ENCODE measurements at regions not wholly inside any gene's neighbourhood (a gene's known extent, or its start where the extent isn't known, plus 50 kb on each side); places are given as distances from the start of the nearest gene placed in this dataset.
A peak's percentile ranks its signal among the peaks of the same experiment; 100 is the strongest.

DNA sequence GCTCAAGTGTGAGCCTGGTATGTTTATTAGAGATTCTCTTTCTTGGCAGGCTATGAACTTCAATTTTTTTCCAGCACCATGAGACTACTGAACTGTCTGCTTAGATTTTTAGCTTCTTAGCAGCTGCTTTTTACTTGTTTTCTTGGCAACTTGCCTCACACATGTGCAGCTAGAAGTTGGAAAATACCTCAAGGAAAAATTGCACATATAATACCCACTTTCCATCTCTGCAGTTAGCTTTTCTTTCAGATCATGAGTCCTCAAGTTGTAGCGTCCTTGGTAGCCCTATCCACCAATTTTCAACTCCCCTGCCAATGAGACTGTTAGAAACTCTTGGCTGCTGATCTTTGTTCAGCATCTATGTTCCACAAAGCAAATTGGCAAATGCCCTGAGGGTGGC, 302.1 kb downstream of the HRH4 start:
- Histone ChIP-seq H3K27ac (no peak overlapping the region), H3K4me1 (no peaks in the 10 kb centered on the region), H3K4me3 (no peak overlapping the region), H3K27me3 (no peaks in the 10 kb centered on the region), H3K9me3 (peaks cover 0 to 3% (median 0%) of the 10 kb centered on the region in 4 donors), H3K36me3 (no peaks in the 10 kb centered on the region)
- TF ChIP-seq POLR2A (IDR thresholded peaks at IDR 0.05) (no peak), EP300 (IDR thresholded peaks at IDR 0.05) (no peak), POLR2AphosphoS5 (IDR thresholded peaks at IDR 0.05) (no peak)
- TF ChIP-seq, protein P1, sequence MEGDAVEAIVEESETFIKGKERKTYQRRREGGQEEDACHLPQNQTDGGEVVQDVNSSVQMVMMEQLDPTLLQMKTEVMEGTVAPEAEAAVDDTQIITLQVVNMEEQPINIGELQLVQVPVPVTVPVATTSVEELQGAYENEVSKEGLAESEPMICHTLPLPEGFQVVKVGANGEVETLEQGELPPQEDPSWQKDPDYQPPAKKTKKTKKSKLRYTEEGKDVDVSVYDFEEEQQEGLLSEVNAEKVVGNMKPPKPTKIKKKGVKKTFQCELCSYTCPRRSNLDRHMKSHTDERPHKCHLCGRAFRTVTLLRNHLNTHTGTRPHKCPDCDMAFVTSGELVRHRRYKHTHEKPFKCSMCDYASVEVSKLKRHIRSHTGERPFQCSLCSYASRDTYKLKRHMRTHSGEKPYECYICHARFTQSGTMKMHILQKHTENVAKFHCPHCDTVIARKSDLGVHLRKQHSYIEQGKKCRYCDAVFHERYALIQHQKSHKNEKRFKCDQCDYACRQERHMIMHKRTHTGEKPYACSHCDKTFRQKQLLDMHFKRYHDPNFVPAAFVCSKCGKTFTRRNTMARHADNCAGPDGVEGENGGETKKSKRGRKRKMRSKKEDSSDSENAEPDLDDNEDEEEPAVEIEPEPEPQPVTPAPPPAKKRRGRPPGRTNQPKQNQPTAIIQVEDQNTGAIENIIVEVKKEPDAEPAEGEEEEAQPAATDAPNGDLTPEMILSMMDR (IDR thresholded peaks at IDR 0.05), result no peak
- DNase-seq, result no peak
- ATAC-seq (ENCODE audit: low FRiP score in 2 of 2), result no peak
- 63 to 69% methylated on average over 1 of the region's 1 CpG for WGBS, 2 donors

DNA sequence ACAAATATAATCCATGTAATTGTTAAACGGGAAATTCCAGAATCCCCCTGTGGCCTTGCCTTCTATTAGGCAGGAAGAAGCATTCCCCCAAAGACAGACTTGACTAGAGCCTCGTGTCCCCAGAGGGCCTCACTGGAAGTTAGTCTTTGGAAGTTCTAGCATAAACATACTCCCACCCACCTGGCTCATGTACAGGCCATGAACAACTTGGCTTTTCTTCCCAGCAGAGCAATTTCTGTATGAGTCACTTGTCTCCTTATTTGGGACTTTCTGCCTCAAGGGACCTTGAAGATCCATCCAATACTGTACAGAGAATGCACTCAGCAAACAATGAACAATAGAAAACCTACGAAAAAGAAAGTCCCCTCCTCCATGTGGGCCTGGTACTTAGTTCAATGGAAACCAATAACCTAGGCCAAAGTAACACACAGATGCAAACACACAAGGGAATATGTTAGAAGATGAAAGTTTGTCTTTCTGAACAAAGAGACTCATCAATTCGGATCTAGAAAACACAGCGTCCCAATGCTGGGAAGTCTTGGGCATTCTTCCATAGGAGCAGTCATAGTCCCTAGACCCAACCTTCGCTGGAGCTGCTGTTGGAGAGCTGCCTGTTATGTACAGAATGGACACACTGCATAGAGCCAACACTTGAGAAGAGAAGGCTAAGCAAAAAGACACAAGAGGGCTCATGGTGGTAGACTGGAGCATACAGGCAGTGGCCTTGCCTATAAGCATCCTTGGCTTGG, 303.5 kb downstream of the HRH4 start:
- Histone ChIP-seq H3K9me3 (peaks cover 0 to 3% (median 0%) of the 10 kb centered on the region in 4 donors), H3K4me3 (no peak overlapping the region), H3K4me1 (no peaks in the 10 kb centered on the region), H3K27me3 (no peaks in the 10 kb centered on the region), H3K36me3 (no peaks in the 10 kb centered on the region), H3K27ac (no peak overlapping the region)
- DNase-seq (no peak), ATAC-seq (ENCODE audit: low FRiP score in 2 of 2) (peak in 1 of 2 donors; percentile 52)
- TF ChIP-seq EP300 (IDR thresholded peaks at IDR 0.05), result no peak
- TF ChIP-seq POLR2AphosphoS5 (IDR thresholded peaks at IDR 0.05), result no peak
- 70 to 76% methylated on average over 6 of the region's 6 CpGs for WGBS, 2 donors

DNA sequence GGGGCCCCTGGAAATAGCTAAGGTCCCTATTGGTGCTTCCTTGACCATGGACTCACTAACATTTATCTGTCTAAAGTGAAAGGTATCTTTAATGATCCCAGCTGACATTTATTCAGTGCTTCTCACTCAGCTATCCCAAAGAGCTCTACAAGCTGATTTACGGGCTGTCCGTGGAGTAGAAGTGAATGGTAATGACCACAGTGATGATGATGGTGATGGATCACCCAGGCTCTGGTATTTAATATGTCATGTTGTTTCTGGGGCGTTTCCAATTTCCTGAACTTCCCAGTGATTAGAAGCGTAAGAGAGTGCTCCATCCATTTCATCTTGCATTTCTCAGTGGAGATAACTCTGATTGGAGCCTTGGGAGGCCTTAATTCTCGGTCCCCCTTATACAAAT, 304.3 kb downstream of the HRH4 start:
- ATAC-seq (ENCODE audit: low FRiP score in 2 of 2) (no peak), DNase-seq (no peak)
- Histone ChIP-seq H3K36me3 (no peaks in the 10 kb centered on the region), H3K27me3 (no peaks in the 10 kb centered on the region), H3K9me3 (peaks cover 0 to 3% (median 0%) of the 10 kb centered on the region in 4 donors), H3K27ac (no peak overlapping the region), H3K4me1 (no peaks in the 10 kb centered on the region), H3K4me3 (no peak overlapping the region)
- TF ChIP-seq EP300 (IDR thresholded peaks at IDR 0.05) (no peak), POLR2A (IDR thresholded peaks at IDR 0.05) (no peak)
- TF ChIP-seq, protein P1 (IDR thresholded peaks at IDR 0.05), result no peak
- 80 to 84% methylated on average over 5 of the region's 5 CpGs for WGBS, 2 donors

DNA sequence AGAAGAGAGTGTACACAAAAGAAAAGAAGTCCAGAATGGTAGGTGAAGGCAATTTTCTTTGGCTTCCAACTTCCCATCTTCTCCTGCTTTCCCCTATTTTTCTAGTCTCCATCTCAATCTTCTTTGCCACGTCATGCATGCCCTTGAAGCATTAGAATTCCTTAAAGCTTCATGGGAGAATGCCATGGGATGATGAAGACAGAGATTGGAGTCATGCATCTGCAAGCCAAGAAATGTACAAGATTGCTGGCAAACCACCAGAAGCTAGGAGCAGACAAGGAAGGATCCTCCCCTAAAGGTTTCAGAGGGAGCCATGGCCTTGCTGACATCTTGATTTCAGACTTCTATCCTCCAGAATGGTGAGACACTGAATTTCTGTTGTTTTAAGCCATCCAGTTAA, 305.9 kb downstream of the HRH4 start:
- Histone ChIP-seq H3K27ac (no peak overlapping the region), H3K36me3 (no peaks in the 10 kb centered on the region), H3K27me3 (no peaks in the 10 kb centered on the region), H3K4me3 (no peak overlapping the region), H3K9me3 (peaks cover 0 to 3% (median 0%) of the 10 kb centered on the region in 4 donors), H3K4me1 (no peaks in the 10 kb centered on the region)
- no peak for ATAC-seq (ENCODE audit: low FRiP score in 2 of 2)
- 65 to 81% methylated on average over 1 of the region's 1 CpG for WGBS, 2 donors
- DNase-seq, result no peak
- TF ChIP-seq POLR2AphosphoS5 (IDR thresholded peaks at IDR 0.05), result no peak
- TF ChIP-seq, protein P1 (IDR thresholded peaks at IDR 0.05), result no peak
- no peak for TF ChIP-seq EP300 (IDR thresholded peaks at IDR 0.05)
- no peak for TF ChIP-seq POLR2A (IDR thresholded peaks at IDR 0.05)

DNA sequence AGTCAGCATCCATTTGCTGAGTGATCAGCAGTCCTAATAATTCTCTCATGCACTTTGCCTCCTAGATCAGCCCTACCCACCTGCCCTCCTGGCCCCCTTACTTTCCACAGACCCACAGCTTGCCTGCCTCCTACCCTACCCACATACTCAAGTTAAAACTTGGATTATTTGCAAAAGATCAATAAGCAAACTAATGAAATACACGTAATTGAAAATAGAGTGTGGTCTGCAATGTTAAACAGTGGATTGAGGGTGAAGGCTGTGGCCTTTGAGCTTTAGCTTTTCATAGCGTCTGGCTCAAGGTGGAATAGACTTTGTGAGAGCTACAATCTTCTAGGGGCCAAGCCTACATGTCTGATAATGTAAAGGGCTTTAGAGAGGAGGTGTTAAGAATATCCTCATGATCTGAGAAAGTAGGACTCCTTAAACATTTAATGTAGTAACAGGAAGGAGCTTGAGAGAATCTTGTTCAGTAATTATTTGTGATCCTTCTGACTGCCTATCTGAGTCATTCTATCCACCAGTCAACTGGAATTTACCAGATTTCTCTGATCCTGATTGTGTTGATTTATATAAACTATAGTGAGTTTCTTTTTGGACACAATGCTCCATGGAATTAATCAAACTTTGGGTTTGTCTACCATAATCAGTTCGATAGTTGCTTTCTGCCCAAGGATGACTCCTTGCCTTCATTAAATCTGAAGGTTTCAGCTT, 310.0 kb downstream of the HRH4 start:
- Histone ChIP-seq H3K27ac (no peak overlapping the region), H3K9me3 (no peaks in the 10 kb centered on the region), H3K4me1 (no peaks in the 10 kb centered on the region), H3K27me3 (no peaks in the 10 kb centered on the region), H3K4me3 (no peak overlapping the region), H3K36me3 (no peaks in the 10 kb centered on the region)
- no peak for TF ChIP-seq POLR2A (IDR thresholded peaks at IDR 0.05)
- no peak for TF ChIP-seq EP300 (IDR thresholded peaks at IDR 0.05)
- no peak for TF ChIP-seq POLR2AphosphoS5 (IDR thresholded peaks at IDR 0.05)
- TF ChIP-seq, protein P1 (IDR thresholded peaks at IDR 0.05), result no peak
- DNase-seq (no peak), ATAC-seq (ENCODE audit: low FRiP score in 2 of 2) (no peak)
- WGBS, 2 donors, result 83 to 90% methylated on average over 3 of the region's 3 CpGs
